ENCODE measurements at regions not wholly inside any gene's neighbourhood (a gene's known extent, or its start where the extent isn't known, plus 50 kb on each side); places are given as distances from the start of the nearest gene placed in this dataset.

GRCh38 chr4:23476515-23477090, 413.2 kb downstream of the PPARGC1A start:
- Histone ChIP-seq H3K36me3 (ENCODE audit: insufficient read depth, low read length) (no peaks in the 10 kb centered on the region), H3K27me3 (ENCODE audit: insufficient read depth, low read length, poor library complexity, severe bottlenecking) (no peaks in the 10 kb centered on the region), H2AFZ (ENCODE audit: low read length) (no peak overlapping the region), H3K9me3 (ENCODE audit: insufficient read depth, low read depth, low read length) (no peaks in the 10 kb centered on the region), H3K9ac (ENCODE audit: low read depth, low read length, poor library complexity, severe bottlenecking) (no peak overlapping the region), H3F3A (ENCODE audit: low read depth) (no peaks in the 10 kb centered on the region), H4K20me1 (ENCODE audit: insufficient read depth, low read length, poor library complexity, severe bottlenecking) (no peaks in the 10 kb centered on the region), H3K4me2 (ENCODE audit: low read depth, low read length, poor library complexity, severe bottlenecking) (no peak overlapping the region), H3K9me2 (replicated peaks; ENCODE audit: low read depth, low read length) (no peaks in the 10 kb centered on the region), H3K79me2 (ENCODE audit: insufficient read depth, low read length) (no peaks in the 10 kb centered on the region), H3K4me1 (ENCODE audit: insufficient read depth, low read length, poor library complexity, severe bottlenecking) (no peaks in the 10 kb centered on the region), H3K4me3 (ENCODE audit: low read length, poor library complexity, severe bottlenecking) (no peak overlapping the region)
- TF ChIP-seq EZH2phosphoT487 (IDR thresholded peaks at IDR 0.05; ENCODE audit: borderline replicate concordance), result no peak
- TF ChIP-seq, protein P1, sequence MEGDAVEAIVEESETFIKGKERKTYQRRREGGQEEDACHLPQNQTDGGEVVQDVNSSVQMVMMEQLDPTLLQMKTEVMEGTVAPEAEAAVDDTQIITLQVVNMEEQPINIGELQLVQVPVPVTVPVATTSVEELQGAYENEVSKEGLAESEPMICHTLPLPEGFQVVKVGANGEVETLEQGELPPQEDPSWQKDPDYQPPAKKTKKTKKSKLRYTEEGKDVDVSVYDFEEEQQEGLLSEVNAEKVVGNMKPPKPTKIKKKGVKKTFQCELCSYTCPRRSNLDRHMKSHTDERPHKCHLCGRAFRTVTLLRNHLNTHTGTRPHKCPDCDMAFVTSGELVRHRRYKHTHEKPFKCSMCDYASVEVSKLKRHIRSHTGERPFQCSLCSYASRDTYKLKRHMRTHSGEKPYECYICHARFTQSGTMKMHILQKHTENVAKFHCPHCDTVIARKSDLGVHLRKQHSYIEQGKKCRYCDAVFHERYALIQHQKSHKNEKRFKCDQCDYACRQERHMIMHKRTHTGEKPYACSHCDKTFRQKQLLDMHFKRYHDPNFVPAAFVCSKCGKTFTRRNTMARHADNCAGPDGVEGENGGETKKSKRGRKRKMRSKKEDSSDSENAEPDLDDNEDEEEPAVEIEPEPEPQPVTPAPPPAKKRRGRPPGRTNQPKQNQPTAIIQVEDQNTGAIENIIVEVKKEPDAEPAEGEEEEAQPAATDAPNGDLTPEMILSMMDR (conservative IDR thresholded peaks at IDR 0.05; ENCODE audit: low read length), result no peak

GRCh38 chr4:23463071-23463470, 426.8 kb downstream of the PPARGC1A start:
- no peak for TF ChIP-seq EZH2phosphoT487 (IDR thresholded peaks at IDR 0.05; ENCODE audit: borderline replicate concordance)
- Histone ChIP-seq H2AFZ (ENCODE audit: low read length) (no peak overlapping the region), H3K4me1 (ENCODE audit: insufficient read depth, low read length, poor library complexity, severe bottlenecking) (no peaks in the 10 kb centered on the region), H4K20me1 (ENCODE audit: insufficient read depth, low read length, poor library complexity, severe bottlenecking) (no peaks in the 10 kb centered on the region), H3K36me3 (ENCODE audit: insufficient read depth, low read length) (no peaks in the 10 kb centered on the region), H3K27me3 (ENCODE audit: insufficient read depth, low read length, poor library complexity, severe bottlenecking) (no peaks in the 10 kb centered on the region), H3K79me2 (ENCODE audit: insufficient read depth, low read length) (no peaks in the 10 kb centered on the region), H3K9me2 (replicated peaks; ENCODE audit: low read depth, low read length) (no peaks in the 10 kb centered on the region), H3F3A (ENCODE audit: low read depth) (no peaks in the 10 kb centered on the region), H3K9ac (ENCODE audit: low read depth, low read length, poor library complexity, severe bottlenecking) (no peak overlapping the region), H3K4me3 (ENCODE audit: low read length, poor library complexity, severe bottlenecking) (no peak overlapping the region), H3K9me3 (ENCODE audit: insufficient read depth, low read depth, low read length) (no peaks in the 10 kb centered on the region), H3K4me2 (ENCODE audit: low read depth, low read length, poor library complexity, severe bottlenecking) (no peak overlapping the region)

DNA sequence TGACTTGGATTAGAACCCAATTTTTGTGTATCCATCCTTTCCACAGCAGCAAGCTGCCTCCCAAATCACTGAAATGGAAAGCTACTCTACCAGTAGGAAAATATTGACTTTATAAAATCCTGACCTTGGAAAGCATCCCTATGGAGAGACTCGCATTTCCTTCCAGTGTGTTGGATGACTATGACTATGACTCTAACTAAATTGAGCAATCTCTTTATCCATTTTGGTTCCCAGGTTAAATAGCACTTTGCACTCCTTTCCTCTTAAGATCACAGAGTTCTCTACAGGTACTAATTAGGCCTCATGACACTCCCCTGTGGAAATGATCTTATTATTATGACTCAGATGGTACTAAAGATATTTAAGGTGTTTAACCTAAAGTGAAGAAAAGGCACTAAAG, 431.8 kb downstream of the PPARGC1A start:
- Histone ChIP-seq H3K4me1 (ENCODE audit: insufficient read depth, low read length, poor library complexity, severe bottlenecking) (no peaks in the 10 kb centered on the region), H4K20me1 (ENCODE audit: insufficient read depth, low read length, poor library complexity, severe bottlenecking) (no peaks in the 10 kb centered on the region), H3K9ac (ENCODE audit: low read depth, low read length, poor library complexity, severe bottlenecking) (no peak overlapping the region), H2AFZ (ENCODE audit: low read length) (no peak overlapping the region), H3K36me3 (ENCODE audit: insufficient read depth, low read length) (no peaks in the 10 kb centered on the region), H3K9me3 (ENCODE audit: insufficient read depth, low read depth, low read length) (no peaks in the 10 kb centered on the region), H3K9me2 (replicated peaks; ENCODE audit: low read depth, low read length) (no peaks in the 10 kb centered on the region), H3K4me3 (ENCODE audit: low read length, poor library complexity, severe bottlenecking) (no peak overlapping the region), H3K4me2 (ENCODE audit: low read depth, low read length, poor library complexity, severe bottlenecking) (no peak overlapping the region), H3F3A (ENCODE audit: low read depth) (no peaks in the 10 kb centered on the region), H3K27me3 (ENCODE audit: insufficient read depth, low read length, poor library complexity, severe bottlenecking) (no peaks in the 10 kb centered on the region), H3K79me2 (ENCODE audit: insufficient read depth, low read length) (no peaks in the 10 kb centered on the region)
- TF ChIP-seq EZH2phosphoT487 (IDR thresholded peaks at IDR 0.05; ENCODE audit: borderline replicate concordance), result no peak
- TF ChIP-seq, protein P1 (conservative IDR thresholded peaks at IDR 0.05; ENCODE audit: low read length), result no peak

GRCh38 chr4:23456864-23457263, 433.0 kb downstream of the PPARGC1A start:
- no peak overlapping the region for H3K4me2 ChIP-seq (ENCODE audit: low read depth, low read length, poor library complexity, severe bottlenecking)
- no peaks in the 10 kb centered on the region for H3K4me1 ChIP-seq (ENCODE audit: insufficient read depth, low read length, poor library complexity, severe bottlenecking)
- no peaks in the 10 kb centered on the region for H3K9me3 ChIP-seq (ENCODE audit: insufficient read depth, low read depth, low read length)
- H3K9me2 ChIP-seq (replicated peaks; ENCODE audit: low read depth, low read length), result no peaks in the 10 kb centered on the region
- H3K9ac ChIP-seq (ENCODE audit: low read depth, low read length, poor library complexity, severe bottlenecking), result no peak overlapping the region
- TF ChIP-seq, protein P1 (conservative IDR thresholded peaks at IDR 0.05; ENCODE audit: low read length), result no peak
- TF ChIP-seq EZH2phosphoT487 (IDR thresholded peaks at IDR 0.05; ENCODE audit: borderline replicate concordance), result no peak
- H3K79me2 ChIP-seq (ENCODE audit: insufficient read depth, low read length), result no peaks in the 10 kb centered on the region
- no peaks in the 10 kb centered on the region for H3F3A ChIP-seq (ENCODE audit: low read depth)
- no peak overlapping the region for H2AFZ ChIP-seq (ENCODE audit: low read length)
- no peaks in the 10 kb centered on the region for H4K20me1 ChIP-seq (ENCODE audit: insufficient read depth, low read length, poor library complexity, severe bottlenecking)
- no peaks in the 10 kb centered on the region for H3K36me3 ChIP-seq (ENCODE audit: insufficient read depth, low read length)
- H3K27me3 ChIP-seq (ENCODE audit: insufficient read depth, low read length, poor library complexity, severe bottlenecking), result no peaks in the 10 kb centered on the region
- no peak overlapping the region for H3K4me3 ChIP-seq (ENCODE audit: low read length, poor library complexity, severe bottlenecking)
